Skeletal muscle cell (primary cell): ENCODE measurements at regions not wholly inside any gene's neighbourhood (a gene's known extent, or its start where the extent isn't known, plus 50 kb on each side); places are given as distances from the start of the nearest gene placed in this dataset.

ENCODE experiments used
- DNase-seq: peaks from one replicate; pipeline ENCODE4 v3.0.0-alpha.2; 2010; ENCODE audit warnings: low read depth
- H3K4me3 ChIP-seq: 2 replicates; pipeline ENCODE4 v1.5.1; 2011; ENCODE audit warnings: low read depth, mild to moderate bottlenecking, control low read depth, low read length, moderate library complexity

DNA sequence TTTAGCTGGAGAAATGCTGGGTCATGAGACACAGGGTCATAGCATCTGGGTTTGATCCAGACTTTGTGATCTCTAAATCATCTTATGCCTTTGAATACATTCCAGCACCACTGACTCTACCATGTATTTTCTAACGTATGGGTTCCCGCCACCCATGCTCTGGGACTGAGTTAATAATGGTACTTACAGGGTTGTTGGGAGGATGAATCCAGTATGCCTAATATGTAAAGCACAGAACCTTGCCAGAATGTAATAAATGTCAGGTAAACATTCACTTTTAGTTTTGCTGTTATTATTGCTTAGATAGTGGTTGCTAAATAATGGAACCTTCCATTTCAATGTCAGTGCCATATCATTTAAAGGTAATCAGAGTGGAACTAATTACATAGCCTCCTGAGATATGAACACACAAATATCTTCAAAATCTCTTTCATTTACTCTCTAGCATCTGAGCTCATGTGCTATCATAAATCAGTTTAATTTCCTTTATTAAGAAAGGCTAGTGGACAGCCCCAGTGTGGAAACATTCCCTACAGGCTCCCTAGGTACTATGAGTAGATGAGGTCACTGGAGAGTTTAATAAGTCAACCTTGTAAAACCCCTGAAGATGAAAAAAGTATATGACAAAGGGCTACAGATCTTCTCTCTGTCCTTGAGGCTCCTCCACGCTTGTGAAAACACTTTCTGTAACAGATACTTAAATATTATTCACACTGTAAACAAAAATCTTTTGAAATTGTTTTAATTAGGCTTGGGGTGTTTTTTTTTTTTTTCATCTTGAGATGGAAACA lies 226.6 kb downstream of the ALDH8A1 start:
- H3K4me3 ChIP-seq = no peak overlapping the region
- peak; percentile 62 for DNase-seq

DNA sequence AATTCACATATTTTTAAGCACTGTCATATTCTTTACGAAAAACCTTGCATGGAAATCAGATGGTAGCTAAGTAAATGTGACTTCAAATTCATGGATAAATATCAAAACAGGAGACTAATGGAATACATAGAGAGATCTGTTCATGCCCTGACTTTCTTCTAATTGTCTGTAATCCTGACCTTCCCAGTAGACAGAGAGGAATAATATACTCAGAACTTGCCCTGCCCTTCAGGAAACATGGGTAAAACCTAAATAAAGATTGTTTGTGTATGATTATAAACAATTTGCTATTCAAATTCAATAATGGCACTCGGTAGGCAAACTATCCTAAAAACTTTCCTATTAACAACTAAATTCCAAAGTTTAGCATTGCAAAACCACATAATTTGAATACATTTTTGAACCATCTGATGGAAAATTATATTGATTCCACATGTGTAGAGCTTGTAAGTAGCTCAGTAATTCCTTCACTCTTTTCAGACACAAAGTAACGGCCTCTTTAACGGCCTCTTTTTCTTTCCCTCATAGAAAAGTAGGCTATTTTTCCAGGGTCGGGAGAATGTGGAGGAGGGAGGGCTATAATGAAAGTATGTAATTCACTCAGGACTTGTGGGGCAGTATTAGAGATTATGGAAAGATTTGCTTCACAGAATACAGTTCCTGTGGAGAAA lies 227.6 kb downstream of the ALDH8A1 start:
- H3K4me3 ChIP-seq = no peak overlapping the region
- DNase-seq = no peak

DNA sequence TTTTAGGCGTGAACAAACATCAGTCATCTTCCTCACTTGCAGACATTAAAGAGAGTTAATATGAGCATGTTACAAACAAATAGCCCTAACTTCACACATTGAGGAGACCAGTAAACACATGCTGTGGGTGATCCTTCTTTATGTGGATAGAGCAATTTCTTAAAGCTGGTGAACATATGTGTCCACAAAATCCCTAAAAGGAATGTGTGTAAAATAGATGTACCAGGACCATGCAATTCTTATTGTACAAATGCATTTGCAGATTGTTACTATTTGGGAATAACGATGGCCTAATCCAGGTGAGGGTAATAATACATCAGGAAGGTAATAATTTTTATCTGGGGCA lies 228.9 kb downstream of the ALDH8A1 start:
- no peak overlapping the region for H3K4me3 ChIP-seq
- DNase-seq = no peak

DNA sequence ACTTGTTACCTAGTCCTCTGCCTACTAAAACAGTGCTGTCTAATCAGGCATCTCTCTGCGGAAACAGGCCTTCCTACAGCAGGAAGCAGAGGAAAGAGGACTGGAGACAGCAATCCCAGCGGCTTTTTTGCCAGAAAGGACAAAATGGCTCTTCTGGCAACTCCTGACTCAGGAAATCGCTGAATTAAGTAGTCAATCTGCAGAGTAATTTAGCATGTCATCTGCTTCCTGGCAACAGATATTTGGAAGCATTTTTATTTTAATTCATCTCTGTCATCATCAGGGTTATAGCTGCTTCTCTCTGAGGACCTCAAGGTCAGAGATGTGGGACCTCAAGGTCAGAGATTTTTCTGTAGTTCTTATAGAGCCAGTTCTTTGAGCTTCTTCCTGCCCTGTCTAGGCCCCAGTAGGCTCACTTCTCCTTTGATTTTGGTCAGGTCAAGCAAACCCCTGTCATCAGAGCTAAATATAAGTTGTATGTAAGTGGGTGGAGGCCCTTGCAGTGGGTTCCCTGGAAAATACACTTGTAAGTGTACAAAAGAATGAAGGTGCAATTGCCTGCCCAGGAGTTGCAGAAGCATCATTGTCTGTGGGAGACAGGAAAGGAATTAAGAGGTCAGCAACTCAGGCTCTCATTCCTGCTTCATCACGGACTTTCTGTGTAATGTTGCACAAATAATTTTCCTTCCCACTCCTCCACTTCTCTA lies 229.4 kb downstream of the ALDH8A1 start:
- DNase-seq = no peak
- no peak overlapping the region for H3K4me3 ChIP-seq

DNA sequence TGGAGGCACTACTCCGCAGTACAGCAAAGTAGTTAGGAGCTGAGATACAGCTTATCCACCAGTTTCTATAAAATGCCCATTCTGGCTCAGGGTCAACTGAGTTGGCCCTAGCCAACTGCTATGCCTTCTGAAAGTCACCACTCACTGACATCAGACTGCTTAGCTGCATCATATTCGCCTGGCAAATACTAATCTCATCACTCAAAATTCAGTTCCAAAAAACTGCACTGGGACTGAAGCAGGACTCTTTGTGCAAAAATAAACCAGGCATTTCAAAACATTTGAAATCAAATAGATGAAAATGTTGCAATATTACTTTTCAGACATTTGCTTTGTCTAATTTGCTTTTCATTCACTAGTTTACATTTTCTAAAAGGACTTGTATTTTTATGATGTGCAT lies 230.0 kb downstream of the ALDH8A1 start:
- H3K4me3 ChIP-seq = no peak overlapping the region
- no peak for DNase-seq

DNA sequence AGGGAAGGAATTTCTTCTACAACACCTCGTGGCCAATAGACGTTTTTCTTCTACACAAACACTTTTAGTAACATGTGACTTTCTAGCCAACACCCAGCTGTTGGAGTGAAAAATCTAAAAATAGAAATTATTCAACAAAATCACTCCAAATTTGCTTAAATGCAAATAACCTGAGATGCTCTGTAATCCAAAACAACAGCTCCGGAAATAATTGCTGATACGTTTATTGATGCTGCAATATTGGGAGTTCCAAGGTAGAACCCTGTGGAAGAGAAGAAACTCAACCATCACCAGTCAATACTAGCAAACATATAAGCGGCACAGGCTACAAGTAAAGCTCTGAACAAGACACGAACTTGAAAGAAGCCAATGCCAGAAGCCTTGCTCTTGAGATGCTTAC lies 230.6 kb downstream of the ALDH8A1 start:
- H3K4me3 ChIP-seq = no peak overlapping the region
- DNase-seq = no peak

DNA sequence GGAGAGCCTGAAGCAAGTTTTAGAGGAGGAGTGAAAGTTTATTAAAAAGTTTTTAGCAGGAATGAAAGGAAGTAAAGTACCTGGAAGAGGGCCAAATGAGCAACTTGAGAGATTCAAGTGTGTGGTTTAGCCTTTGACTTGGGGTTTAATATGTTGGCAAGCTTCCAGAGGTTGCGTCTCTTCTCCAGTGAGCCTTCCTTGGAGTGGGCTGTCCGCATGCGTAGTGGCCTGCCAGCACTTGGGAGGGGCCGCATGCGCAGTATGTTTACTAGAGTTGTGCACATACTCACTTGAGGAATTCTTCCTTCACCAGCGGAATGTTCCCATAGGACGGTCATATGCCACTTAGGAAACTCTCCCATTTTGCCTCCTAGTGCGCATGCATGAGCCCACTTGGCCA lies 235.2 kb downstream of the ALDH8A1 start:
- H3K4me3 ChIP-seq = no peak overlapping the region
- DNase-seq = peak; percentile 79

DNA sequence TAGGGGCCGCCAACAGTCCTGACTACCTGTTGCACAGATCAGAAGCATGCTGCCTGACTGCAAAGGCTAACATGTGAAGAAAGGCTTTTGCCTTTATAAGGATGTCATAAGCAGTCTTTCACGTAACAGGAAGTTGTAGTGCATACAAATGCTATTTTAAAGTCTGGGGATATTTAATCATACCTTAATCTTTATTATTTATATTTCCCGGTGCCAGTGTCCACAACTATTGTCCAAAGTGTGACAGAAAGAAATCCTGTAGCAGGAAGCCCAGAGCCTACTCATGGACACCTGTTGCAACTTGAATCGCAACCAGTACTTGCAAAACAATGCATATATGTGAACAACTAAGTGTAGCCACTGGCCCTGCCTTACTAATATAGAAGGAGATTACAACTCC lies 235.8 kb downstream of the ALDH8A1 start:
- H3K4me3 ChIP-seq = no peak overlapping the region
- DNase-seq = no peak

DNA sequence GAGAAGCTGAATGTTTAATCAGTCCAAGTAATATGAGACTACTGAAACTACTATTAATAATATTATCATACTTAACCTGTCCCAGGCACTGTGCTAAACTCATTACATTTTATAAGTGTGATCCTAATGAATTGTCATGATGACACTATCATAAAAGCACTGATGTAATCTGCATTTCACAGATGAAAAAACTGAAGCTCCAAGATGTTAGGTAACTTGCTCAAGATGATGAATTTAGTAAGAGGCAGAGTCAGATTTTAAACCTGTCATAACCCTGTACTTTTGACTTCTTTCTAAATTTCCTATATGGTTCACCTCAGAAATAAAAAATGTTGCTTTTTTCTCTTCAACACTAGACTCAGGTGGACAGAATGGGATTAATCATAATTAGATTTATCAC lies 237.6 kb downstream of the ALDH8A1 start:
- H3K4me3 ChIP-seq = no peak overlapping the region
- DNase-seq = no peak

DNA sequence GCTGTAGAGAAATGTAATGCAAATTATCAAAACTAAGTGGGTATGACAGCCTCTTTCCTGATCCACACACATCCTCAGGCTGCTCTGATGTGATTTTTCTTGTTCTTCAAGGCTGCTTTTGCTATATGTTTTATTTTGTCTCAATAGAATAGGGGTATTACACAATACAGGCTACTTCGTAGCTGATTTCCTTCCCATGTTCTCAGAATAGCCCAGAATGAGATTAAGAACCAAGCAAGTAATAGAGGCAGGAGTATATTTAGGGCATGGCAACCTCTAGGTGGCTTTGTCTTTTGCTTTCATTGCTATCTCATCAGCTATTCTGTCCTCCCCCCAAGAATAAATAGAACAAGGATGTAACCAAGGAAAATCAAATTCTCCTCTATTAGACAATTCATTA lies 241.8 kb downstream of the ALDH8A1 start:
- no peak overlapping the region for H3K4me3 ChIP-seq
- DNase-seq = no peak

DNA sequence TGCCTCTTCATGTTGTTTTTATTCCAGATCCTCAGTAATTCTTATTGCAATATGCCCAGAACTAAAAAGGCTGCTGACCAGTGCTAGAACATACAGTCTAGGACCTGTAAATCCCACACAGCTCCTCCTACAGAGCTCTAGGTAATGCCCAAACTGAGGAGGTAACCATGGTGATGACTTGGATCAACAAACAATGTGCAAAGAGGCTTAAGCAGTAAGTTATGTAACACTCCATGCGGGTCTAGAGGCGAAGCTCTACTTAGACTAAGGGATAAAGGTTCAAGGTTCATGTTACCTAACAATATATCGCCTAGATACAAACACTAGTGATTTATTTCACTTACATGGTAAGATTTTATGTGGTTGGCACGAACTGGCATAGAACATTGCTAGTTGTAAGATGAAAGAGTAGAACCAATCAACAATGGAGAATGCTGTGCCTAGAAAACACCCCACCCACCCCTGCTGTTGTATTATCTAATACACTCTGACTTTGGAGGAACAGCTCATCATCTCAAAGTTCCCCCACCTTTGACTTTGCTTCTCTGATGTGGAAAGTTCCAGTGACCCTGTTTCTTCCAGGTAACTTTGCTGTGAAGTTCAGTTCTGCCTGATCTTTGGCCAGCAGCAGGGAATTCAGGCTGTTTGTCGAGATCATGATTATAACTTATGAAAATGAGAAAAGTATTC lies 242.4 kb downstream of the ALDH8A1 start:
- DNase-seq = no peak
- H3K4me3 ChIP-seq = no peak overlapping the region

DNA sequence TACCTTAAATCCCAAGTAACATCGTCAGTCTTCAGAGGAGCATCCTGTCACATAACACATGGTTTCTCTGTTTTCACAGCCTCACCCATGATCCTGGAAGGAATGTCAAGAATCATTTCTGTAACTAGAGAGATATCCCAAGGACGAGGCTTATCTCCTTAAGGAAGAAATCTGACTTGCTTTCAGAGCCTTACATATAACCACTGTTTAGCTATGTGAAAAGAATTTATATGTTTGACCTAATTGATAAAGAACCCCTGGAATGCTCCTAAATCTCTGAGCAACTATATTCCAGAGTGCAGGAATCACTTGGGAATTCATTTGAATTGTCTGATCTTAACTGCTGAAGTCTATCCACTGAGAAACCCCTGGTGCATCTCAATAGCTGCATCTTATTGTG lies 243.1 kb downstream of the ALDH8A1 start:
- no peak overlapping the region for H3K4me3 ChIP-seq
- DNase-seq = no peak

DNA sequence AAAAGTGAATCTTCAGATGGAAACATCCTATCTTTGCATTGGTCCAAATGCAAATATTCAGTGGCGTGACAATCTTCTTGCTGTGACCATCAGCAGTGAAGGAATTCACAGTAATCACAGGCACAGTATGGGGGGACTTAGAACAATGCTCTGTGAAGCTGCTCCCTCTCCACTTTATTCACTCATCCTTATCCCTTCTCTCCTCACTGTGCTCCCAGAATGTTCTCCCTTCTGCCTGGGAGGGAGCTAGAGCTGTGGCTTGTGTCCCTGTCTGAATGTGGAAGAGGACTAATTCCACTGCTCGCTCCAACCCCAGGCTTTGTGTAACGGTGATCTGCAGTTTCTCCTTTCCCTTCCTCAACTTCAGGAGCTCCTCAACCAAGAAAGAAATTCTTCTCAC lies 243.7 kb downstream of the ALDH8A1 start:
- no peak for DNase-seq
- H3K4me3 ChIP-seq = no peak overlapping the region

DNA sequence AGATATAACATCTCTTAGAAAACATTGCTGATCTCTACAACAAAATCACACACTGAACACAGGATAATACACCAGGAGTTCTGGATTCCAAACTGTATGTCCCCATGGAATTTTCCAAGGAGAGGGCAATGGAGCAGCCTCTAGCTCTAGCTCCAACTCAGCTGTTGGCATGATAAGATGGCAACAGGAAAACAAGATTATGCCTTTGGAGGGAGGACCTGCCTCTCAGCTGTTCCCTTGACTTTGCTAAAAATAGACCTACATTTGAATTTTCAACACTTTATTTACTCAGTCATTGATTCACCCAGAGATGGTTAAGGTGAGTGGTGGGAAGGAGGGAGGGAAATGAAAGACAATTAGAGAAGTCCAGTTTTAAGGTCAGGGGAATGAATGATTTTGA lies 246.7 kb downstream of the ALDH8A1 start:
- no peak overlapping the region for H3K4me3 ChIP-seq
- DNase-seq = no peak

DNA sequence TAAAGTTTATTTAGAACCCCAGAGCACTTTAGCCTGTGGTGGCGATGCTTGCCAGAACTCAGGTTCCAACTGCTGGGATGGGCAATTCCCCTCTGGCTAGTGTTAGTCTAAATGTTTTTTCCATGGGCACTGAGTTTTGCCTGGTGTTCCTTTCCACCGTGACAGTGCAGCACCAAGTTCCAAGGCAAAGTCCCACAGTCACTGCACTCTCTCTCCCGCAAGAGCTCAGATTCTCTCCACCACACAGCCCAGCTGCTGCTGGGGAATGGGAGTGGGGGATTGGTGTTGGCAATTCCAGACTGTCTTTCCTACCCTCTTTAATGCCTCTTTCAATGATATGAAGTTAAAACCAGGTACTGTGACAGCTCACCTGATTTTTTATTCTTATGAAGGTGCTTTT lies 247.6 kb downstream of the ALDH8A1 start:
- no peak overlapping the region for H3K4me3 ChIP-seq
- DNase-seq = no peak

DNA sequence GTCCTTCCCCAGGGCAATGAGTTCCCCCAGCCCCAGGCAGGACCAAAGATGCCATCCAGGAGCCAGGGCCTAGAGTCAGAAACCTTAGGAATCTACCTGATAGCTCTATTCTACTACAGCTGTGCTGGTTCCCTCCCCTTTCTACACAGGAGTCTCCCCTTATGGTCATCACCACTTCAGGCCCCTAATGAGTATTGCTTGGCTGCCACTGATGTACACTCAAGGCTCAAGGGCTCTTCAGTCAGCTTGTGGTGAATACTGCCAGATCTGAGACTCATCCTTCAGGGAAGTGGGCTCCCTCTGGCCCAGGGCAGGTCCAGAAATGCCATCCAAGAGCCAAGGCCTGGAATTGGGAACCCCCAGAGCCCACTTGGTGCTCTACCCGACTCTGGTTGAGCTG lies 248.6 kb downstream of the ALDH8A1 start:
- DNase-seq = no peak
- no peak overlapping the region for H3K4me3 ChIP-seq

DNA sequence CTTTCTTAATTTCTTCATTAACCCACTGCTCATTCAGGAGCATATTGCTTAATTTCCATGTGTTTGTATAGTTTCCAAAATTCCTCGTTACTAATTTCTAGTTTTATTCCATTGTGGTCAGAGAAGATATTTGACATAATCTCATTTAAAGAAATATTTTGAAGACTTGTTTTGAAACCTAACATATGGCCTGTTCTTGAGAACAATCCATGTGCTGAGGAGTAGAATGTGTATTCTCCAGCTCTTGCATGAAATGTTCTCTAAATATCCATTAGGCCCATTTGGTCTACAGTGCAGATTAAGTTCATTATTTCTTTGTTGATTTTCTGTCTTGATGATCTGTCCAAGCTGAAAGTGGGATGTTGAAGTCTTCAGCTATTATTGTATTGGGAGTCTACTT lies 251.7 kb downstream of the ALDH8A1 start:
- no peak for DNase-seq
- H3K4me3 ChIP-seq = no peak overlapping the region

DNA sequence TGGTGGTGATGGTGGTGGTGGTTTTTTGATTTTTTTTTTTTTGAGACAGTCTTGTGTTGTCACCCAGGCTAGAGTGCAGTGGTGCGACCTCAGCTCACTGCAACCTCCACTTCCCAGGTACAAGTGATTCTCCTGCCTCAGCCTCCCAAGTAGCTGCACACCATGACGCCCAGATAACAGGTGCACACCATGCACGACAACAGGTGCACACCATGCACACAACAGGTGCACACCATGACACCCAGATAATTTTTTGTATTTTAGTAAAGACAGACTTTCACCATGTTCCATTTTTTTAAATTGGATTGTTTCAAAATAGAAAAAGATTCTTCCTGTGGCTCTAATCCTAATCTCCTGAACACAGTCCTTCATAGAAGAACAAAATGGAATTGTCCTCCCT lies 257.9 kb downstream of the ALDH8A1 start:
- H3K4me3 ChIP-seq = no peak overlapping the region
- DNase-seq = no peak

DNA sequence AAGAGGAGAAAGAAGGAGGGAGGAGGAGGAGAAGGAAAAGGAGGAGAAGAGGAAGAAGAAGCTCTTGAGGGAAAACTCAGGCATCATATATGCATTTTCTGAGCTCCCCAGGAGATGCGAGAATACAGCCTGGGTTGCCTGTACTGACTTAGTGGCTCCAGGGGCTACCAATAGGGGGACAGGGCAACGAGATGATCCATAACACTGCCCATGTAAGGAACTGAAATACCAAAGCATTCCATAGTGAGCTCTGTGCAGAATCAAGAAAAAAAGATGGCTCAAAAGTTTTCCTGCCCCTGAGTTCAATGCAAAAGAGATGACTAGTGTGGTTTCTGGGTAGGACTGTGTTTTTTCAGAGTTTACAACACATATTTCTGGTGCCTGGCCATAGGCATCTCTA lies 258.7 kb downstream of the ALDH8A1 start:
- no peak for DNase-seq
- no peak overlapping the region for H3K4me3 ChIP-seq

DNA sequence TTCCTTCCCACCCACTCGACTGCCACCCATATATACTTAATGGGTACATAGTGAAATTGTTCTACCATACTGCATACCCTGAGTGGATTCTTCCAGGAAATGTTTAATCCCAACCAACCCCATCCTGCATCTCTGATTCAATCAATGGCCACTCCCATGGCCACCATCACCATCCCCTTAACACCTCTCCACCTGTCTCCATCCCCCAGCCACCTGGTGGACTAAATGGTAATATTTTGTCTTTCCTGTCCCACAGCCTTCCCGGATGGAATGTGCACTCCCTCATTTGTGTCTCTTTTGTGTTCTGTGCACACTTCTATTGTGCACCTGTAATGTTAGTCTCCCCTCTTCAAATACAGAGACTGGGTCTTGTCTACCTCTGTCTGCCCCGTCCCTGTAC lies 259.9 kb downstream of the ALDH8A1 start:
- no peak for DNase-seq
- no peak overlapping the region for H3K4me3 ChIP-seq
